ENCODE measurements at regions not wholly inside any gene's neighbourhood (a gene's known extent, or its start where the extent isn't known, plus 50 kb on each side); places are given as distances from the start of the nearest gene placed in this dataset.
"Not testable (repeated sequence)": the region's sequence is repeated elsewhere in the genome, so short reads cannot be mapped to it uniquely, and the experiment has no call there.

- DNase-seq (ENCODE audit: low spot score) = no peak
- intact Hi-C loops (cut with DNase I) = no loop called here
Observed at GRCh38 chr3:74921676-74922075, 307.2 kb upstream of the CNTN3 start.

- intact Hi-C loops (cut with DNase I) = no loop called here
Observed at GRCh38 chr3:74920721-74921350, 306.4 kb upstream of the CNTN3 start.

GRCh38 chr3:74916696-74917095 lies 302.2 kb upstream of the CNTN3 start:
- intact Hi-C loops (cut with DNase I) = no loop called here
- no peak for DNase-seq (ENCODE audit: low spot score)

More at GRCh38 chr3:74920721-74921350, 306.4 kb upstream of the CNTN3 start:
- DNase-seq (ENCODE audit: low spot score) = no peak

GRCh38 chr3:74906181-74906580 lies 291.7 kb upstream of the CNTN3 start:
- no peak for DNase-seq (ENCODE audit: low spot score)
- intact Hi-C loops (cut with DNase I) = no loop called here

- intact Hi-C loops (cut with DNase I) = no loop called here
Observed at GRCh38 chr3:74905478-74905877, 291.0 kb upstream of the CNTN3 start.

GRCh38 chr3:74904646-74905045 lies 290.2 kb upstream of the CNTN3 start:
- DNase-seq (ENCODE audit: low spot score) = no peak
- intact Hi-C loops (cut with DNase I) = no loop called here

More at GRCh38 chr3:74905478-74905877, 291.0 kb upstream of the CNTN3 start:
- no peak for DNase-seq (ENCODE audit: low spot score)

GRCh38 chr3:74899796-74900516 lies 285.5 kb upstream of the CNTN3 start:
- intact Hi-C loops (cut with DNase I); DNase-seq (ENCODE audit: low spot score): not testable (repeated sequence)

- intact Hi-C loops (cut with DNase I) = no loop called here
- DNase-seq (ENCODE audit: low spot score) = no peak
Observed at GRCh38 chr3:74897006-74897405, 282.5 kb upstream of the CNTN3 start.

GRCh38 chr3:74891312-74891711 lies 276.9 kb upstream of the CNTN3 start:
- intact Hi-C loops (cut with DNase I) = no loop called here
- no peak for DNase-seq (ENCODE audit: low spot score)

GRCh38 chr3:74883690-74884089 lies 269.2 kb upstream of the CNTN3 start:
- no peak for DNase-seq (ENCODE audit: low spot score)
- intact Hi-C loops (cut with DNase I) = no loop called here

GRCh38 chr3:74883222-74883621 lies 268.8 kb upstream of the CNTN3 start:
- intact Hi-C loops (cut with DNase I) = no loop called here
- no peak for DNase-seq (ENCODE audit: low spot score)

- intact Hi-C loops (cut with DNase I) = no loop called here
- no peak for DNase-seq (ENCODE audit: low spot score)
Observed at GRCh38 chr3:74880237-74880636, 265.8 kb upstream of the CNTN3 start.

- intact Hi-C loops (cut with DNase I) = no loop called here
- DNase-seq (ENCODE audit: low spot score) = no peak
Observed at GRCh38 chr3:74866357-74867030, 252.0 kb upstream of the CNTN3 start.

- DNase-seq (ENCODE audit: low spot score) = no peak
- intact Hi-C loops (cut with DNase I) = no loop called here
Observed at GRCh38 chr3:74862476-74862875, 248.0 kb upstream of the CNTN3 start.

- no peak for DNase-seq (ENCODE audit: low spot score)
- intact Hi-C loops (cut with DNase I) = no loop called here
Observed at GRCh38 chr3:74861211-74861610, 246.8 kb upstream of the CNTN3 start.

GRCh38 chr3:74858086-74858485 lies 243.6 kb upstream of the CNTN3 start:
- no peak for DNase-seq (ENCODE audit: low spot score)
- intact Hi-C loops (cut with DNase I) = no loop called here

- DNase-seq (ENCODE audit: low spot score) = no peak
- intact Hi-C loops (cut with DNase I) = no loop called here
Observed at GRCh38 chr3:74850381-74850780, 235.9 kb upstream of the CNTN3 start.

GRCh38 chr3:74847093-74847492 lies 232.6 kb upstream of the CNTN3 start:
- no peak for DNase-seq (ENCODE audit: low spot score)
- intact Hi-C loops (cut with DNase I) = no loop called here

- DNase-seq (ENCODE audit: low spot score) = no peak
- intact Hi-C loops (cut with DNase I) = no loop called here
Observed at GRCh38 chr3:74845081-74845480, 230.6 kb upstream of the CNTN3 start.

- intact Hi-C loops (cut with DNase I) = no loop called here
- DNase-seq (ENCODE audit: low spot score) = no peak
Observed at GRCh38 chr3:74844428-74844827, 230.0 kb upstream of the CNTN3 start.

GRCh38 chr3:74842649-74843048 lies 228.2 kb upstream of the CNTN3 start:
- intact Hi-C loops (cut with DNase I) = no loop called here
- no peak for DNase-seq (ENCODE audit: low spot score)

Measured in cardiac septum (tissue), 1 donor.